Uterus (tissue), 2 donors: ENCODE measurements at regions not wholly inside any gene's neighbourhood (a gene's known extent, or its start where the extent isn't known, plus 50 kb on each side); places are given as distances from the start of the nearest gene placed in this dataset.

Experiments used
- CTCF ChIP-seq, 4 experiments: fragments of 200-600 bp in 2 of 4; fragments of 450-650 bp in 2 of 4; sonication (generic) in 2 of 4; IDR thresholded peaks; one replicate each; pipeline ENCODE4 v1.5.1; 2016 to 2019; ENCODE audit warnings: antibody characterized with exemption in 4 of 4, mild to moderate bottlenecking in 2 of 4, moderate library complexity in 1 of 4
- POLR2A ChIP-seq, 2 donors: fragments of 450-650 bp; IDR thresholded peaks; one replicate each; pipeline ENCODE4 v1.6.1; 2016; ENCODE audit warnings: antibody characterized with exemption in 2 of 2, mild to moderate bottlenecking in 1 of 2, moderate library complexity in 1 of 2

- TF ChIP-seq CTCF (IDR thresholded peaks at IDR 0.05) (no peak), POLR2A (IDR thresholded peaks at IDR 0.05) (no peak)
Measured at GRCh38 chr13:89791971-89792630, 1555.4 kb upstream of the MIR17HG start.
